Suprapubic skin (tissue), 3 donors: ENCODE measurements at regions not wholly inside any gene's neighbourhood (a gene's known extent, or its start where the extent isn't known, plus 50 kb on each side); places are given as distances from the start of the nearest gene placed in this dataset.

Source experiments
- CTCF ChIP-seq, 2 donors: fragments of 200-600 bp in 1 of 2; fragments of 450-650 bp in 1 of 2; sonication (generic) in 1 of 2; IDR thresholded peaks; one replicate each; pipeline ENCODE4 v1.5.1; 2016 to 2019; ENCODE audit warnings: antibody characterized with exemption in 2 of 2, mild to moderate bottlenecking in 1 of 2, moderate library complexity in 1 of 2
- POLR2AphosphoS5 ChIP-seq, 3 donors: sonication (generic); formaldehyde crosslinking; IDR thresholded peaks; one replicate each; pipeline ENCODE4 v1.6.1; 2017; ENCODE audit warnings: antibody characterized with exemption in 3 of 3

- TF ChIP-seq POLR2AphosphoS5 (IDR thresholded peaks at IDR 0.05) (no peak), CTCF (IDR thresholded peaks at IDR 0.05) (no peak)
These were observed 199.8 kb downstream of the CYB561 start for GRCh38 chr17:63246344-63246743.
